Ascending aorta (tissue), 2 donors: ENCODE measurements at regions not wholly inside any gene's neighbourhood (a gene's known extent, or its start where the extent isn't known, plus 50 kb on each side); places are given as distances from the start of the nearest gene placed in this dataset.

Source experiments
- DNase-seq, 2 donors: peaks; one replicate each; pipeline ENCODE4 v3.0.0-alpha.2; 2019; ENCODE audit warnings: low spot score in 2 of 2
- H3K27ac ChIP-seq, 2 donors: fragments of 200-600 bp; sonication (generic); one replicate each; pipeline ENCODE4 v1.5.1; 2016 to 2017; ENCODE audit warnings: mild to moderate bottlenecking in 1 of 2
- H3K27me3 ChIP-seq: fragments of 200-600 bp; sonication (generic); one replicate; pipeline ENCODE4 v1.5.1; 2017
- H3K36me3 ChIP-seq, 2 donors: fragments of 200-600 bp; sonication (generic); one replicate each; pipeline ENCODE4 v1.5.1; 2016
- H3K4me1 ChIP-seq, 2 donors: fragments of 200-600 bp; sonication (generic); one replicate each; pipeline ENCODE4 v1.5.1; 2016 to 2017; ENCODE audit warnings: mild to moderate bottlenecking in 1 of 2
- H3K4me3 ChIP-seq, 2 donors: fragments of 200-600 bp; sonication (generic); one replicate each; pipeline ENCODE4 v1.5.1; 2016 to 2017; ENCODE audit warnings: mild to moderate bottlenecking in 1 of 2
- H3K9me3 ChIP-seq, 2 donors: fragments of 200-600 bp; sonication (generic); one replicate each; pipeline ENCODE4 v1.5.1; 2016
- intact Hi-C: fragments of 100-400 bp; cut with DNase I; formaldehyde crosslinking; loops from one replicate; pipeline ENCODE4 v1.15.1; 2023
- TF ChIP-seq, protein P1 (sequence below), 3 experiments: fragments of 200-600 bp in 2 of 3; fragments of 450-650 bp in 1 of 3; sonication (generic) in 2 of 3; IDR thresholded peaks; one replicate each; pipeline ENCODE4 v1.5.1; 2016 to 2019; ENCODE audit warnings: antibody characterized with exemption in 3 of 3, mild to moderate bottlenecking in 1 of 3, moderate library complexity in 1 of 3

GRCh38 chr6:40642190-40642589 lies 55.0 kb upstream of the LRFN2 start:
- no peak for DNase-seq
- TF ChIP-seq, protein P1, sequence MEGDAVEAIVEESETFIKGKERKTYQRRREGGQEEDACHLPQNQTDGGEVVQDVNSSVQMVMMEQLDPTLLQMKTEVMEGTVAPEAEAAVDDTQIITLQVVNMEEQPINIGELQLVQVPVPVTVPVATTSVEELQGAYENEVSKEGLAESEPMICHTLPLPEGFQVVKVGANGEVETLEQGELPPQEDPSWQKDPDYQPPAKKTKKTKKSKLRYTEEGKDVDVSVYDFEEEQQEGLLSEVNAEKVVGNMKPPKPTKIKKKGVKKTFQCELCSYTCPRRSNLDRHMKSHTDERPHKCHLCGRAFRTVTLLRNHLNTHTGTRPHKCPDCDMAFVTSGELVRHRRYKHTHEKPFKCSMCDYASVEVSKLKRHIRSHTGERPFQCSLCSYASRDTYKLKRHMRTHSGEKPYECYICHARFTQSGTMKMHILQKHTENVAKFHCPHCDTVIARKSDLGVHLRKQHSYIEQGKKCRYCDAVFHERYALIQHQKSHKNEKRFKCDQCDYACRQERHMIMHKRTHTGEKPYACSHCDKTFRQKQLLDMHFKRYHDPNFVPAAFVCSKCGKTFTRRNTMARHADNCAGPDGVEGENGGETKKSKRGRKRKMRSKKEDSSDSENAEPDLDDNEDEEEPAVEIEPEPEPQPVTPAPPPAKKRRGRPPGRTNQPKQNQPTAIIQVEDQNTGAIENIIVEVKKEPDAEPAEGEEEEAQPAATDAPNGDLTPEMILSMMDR (IDR thresholded peaks at IDR 0.05) = no peak
- intact Hi-C loops = no loop called here
- Histone ChIP-seq H3K4me3 (no peak overlapping the region), H3K27me3 (no peaks in the 10 kb centered on the region), H3K9me3 (peaks cover 0 to 3% of the 10 kb centered on the region in 2 donors), H3K4me1 (no peaks in the 10 kb centered on the region), H3K36me3 (no peaks in the 10 kb centered on the region), H3K27ac (no peak overlapping the region)

- DNase-seq = no peak
- no peak overlapping the region for H3K4me3 ChIP-seq
- H3K9me3 ChIP-seq = peaks cover 0 to 3% of the 10 kb centered on the region in 2 donors
- no peaks in the 10 kb centered on the region for H3K27me3 ChIP-seq
- no peaks in the 10 kb centered on the region for H3K36me3 ChIP-seq
- H3K27ac ChIP-seq = no peak overlapping the region
- H3K4me1 ChIP-seq = no peaks in the 10 kb centered on the region
- intact Hi-C loops = no loop called here
- TF ChIP-seq, protein P1 (IDR thresholded peaks at IDR 0.05) = no peak
Observed at GRCh38 chr6:40640599-40641227, 53.5 kb upstream of the LRFN2 start.
